ENCODE measurements at regions not wholly inside any gene's neighbourhood (a gene's known extent, or its start where the extent isn't known, plus 50 kb on each side); places are given as distances from the start of the nearest gene placed in this dataset.
"Not testable (repeated sequence)": the region's sequence is repeated elsewhere in the genome, so short reads cannot be mapped to it uniquely, and the experiment has no call there.

- no peak for DNase-seq
Observed at GRCh38 chr7:17396692-17397091, 98.2 kb downstream of the AHR start.

- peak in 1 of 2 donors; percentile 54 for DNase-seq
Observed at GRCh38 chr7:17401791-17402627, 103.6 kb downstream of the AHR start.

GRCh38 chr7:17402628-17403278 lies 104.3 kb downstream of the AHR start:
- no peak for DNase-seq

GRCh38 chr7:17404006-17404405 lies 105.6 kb downstream of the AHR start:
- DNase-seq = no peak

GRCh38 chr7:17405786-17406185 lies 107.3 kb downstream of the AHR start:
- peak; percentile 40 to 50 for DNase-seq

GRCh38 chr7:17406738-17407137 lies 108.3 kb downstream of the AHR start:
- peak; percentile 51 for DNase-seq

GRCh38 chr7:17407229-17407628 lies 108.8 kb downstream of the AHR start:
- peak in 1 of 2 donors; percentile 29 for DNase-seq

- peak; percentile 92 to 94 for DNase-seq
Observed at GRCh38 chr7:17408245-17408903, 109.9 kb downstream of the AHR start.

- no peak for DNase-seq
Observed at GRCh38 chr7:17408904-17409290, 110.4 kb downstream of the AHR start.

- no peak for DNase-seq
Observed at GRCh38 chr7:17411922-17412321, 113.5 kb downstream of the AHR start.

- DNase-seq = no peak
Observed at GRCh38 chr7:17412883-17413282, 114.4 kb downstream of the AHR start.

GRCh38 chr7:17415955-17416354 lies 117.5 kb downstream of the AHR start:
- DNase-seq = no peak

- DNase-seq = not testable (repeated sequence)
Observed at GRCh38 chr7:17420308-17421015, 122.0 kb downstream of the AHR start.

GRCh38 chr7:17421941-17422340 lies 123.5 kb downstream of the AHR start:
- DNase-seq = no peak

GRCh38 chr7:17422966-17423365 lies 124.5 kb downstream of the AHR start:
- no peak for DNase-seq

- no peak for DNase-seq
Observed at GRCh38 chr7:17427924-17428323, 129.5 kb downstream of the AHR start.

GRCh38 chr7:17429579-17429978 lies 131.1 kb downstream of the AHR start:
- no peak for DNase-seq

GRCh38 chr7:17432793-17433192 lies 134.3 kb downstream of the AHR start:
- no peak for DNase-seq

GRCh38 chr7:17434191-17434590 lies 135.7 kb downstream of the AHR start:
- no peak for DNase-seq

GRCh38 chr7:17434841-17435692 lies 136.6 kb downstream of the AHR start:
- DNase-seq = no peak

GRCh38 chr7:17436126-17436525 lies 137.7 kb downstream of the AHR start:
- DNase-seq = no peak

- DNase-seq = no peak
Observed at GRCh38 chr7:17437586-17437985, 139.1 kb downstream of the AHR start.

Measured in inflammatory macrophage (primary cell).